ENCODE measurements at regions not wholly inside any gene's neighbourhood (a gene's known extent, or its start where the extent isn't known, plus 50 kb on each side); places are given as distances from the start of the nearest gene placed in this dataset.

- H2AK5ac ChIP-seq (ENCODE audit: low read depth, low read length), result no peak overlapping the region
- H2BK120ac ChIP-seq (ENCODE audit: low read depth, low read length), result no peak overlapping the region
- H3K14ac ChIP-seq (ENCODE audit: low read length), result no peak overlapping the region
- H3K4me2 ChIP-seq (ENCODE audit: insufficient read depth, low read length, poor library complexity, severe bottlenecking), result no peak overlapping the region
- H3K9ac ChIP-seq (ENCODE audit: low read depth, low read length, poor library complexity), result no peak overlapping the region
- no peak overlapping the region for H3K4ac ChIP-seq (ENCODE audit: low read length)
- no peak overlapping the region for H3K4me3 ChIP-seq (ENCODE audit: low read length in 2 of 2)
- H2BK15ac ChIP-seq (ENCODE audit: low read length), result no peak overlapping the region
- no peak overlapping the region for H2BK12ac ChIP-seq (ENCODE audit: low read length)
- no peak for DNase-seq (ENCODE audit: low spot score)
- H2AFZ ChIP-seq (ENCODE audit: low read length), result no peak overlapping the region
- no peaks in the 10 kb centered on the region for H3K4me1 ChIP-seq (ENCODE audit: control insufficient read depth in 2 of 2, insufficient read depth in 1 of 2, low read depth in 1 of 2, low read length in 2 of 2)
- no peak overlapping the region for H3K18ac ChIP-seq (ENCODE audit: low read length)
- no peaks in the 10 kb centered on the region for H3K79me1 ChIP-seq (ENCODE audit: low read depth, low read length)
- no peak overlapping the region for H4K91ac ChIP-seq (ENCODE audit: low read depth, low read length, poor library complexity)
- no peak overlapping the region for H4K8ac ChIP-seq (ENCODE audit: low read depth, low read length)
- no CpG with 5 or more reads among the region's 3 CpGs for WGBS, 2 donors (ENCODE audit: extremely low coverage in 2 of 2, insufficient read length in 2 of 2, insufficient replicate concordance in 1 of 2)
- no peaks in the 10 kb centered on the region for H3K9me3 ChIP-seq (replicated peaks in 1 of 2; ENCODE audit: control insufficient read depth in 2 of 2, insufficient read depth in 1 of 2, low read depth in 1 of 2, low read length in 2 of 2)
- H3K23ac ChIP-seq (ENCODE audit: low read depth, low read length, poor library complexity), result no peak overlapping the region
- H3K27me3 ChIP-seq (ENCODE audit: control insufficient read depth in 3 of 3, insufficient read depth in 3 of 3, low read depth in 1 of 3, low read length in 3 of 3), result no peaks in the 10 kb centered on the region
- no peak overlapping the region for H2BK5ac ChIP-seq (ENCODE audit: low read length)
- H3K36me3 ChIP-seq (replicated peaks in 1 of 2; ENCODE audit: control insufficient read depth in 2 of 2, insufficient read depth in 2 of 2, low read length in 2 of 2), result no peaks in the 10 kb centered on the region
- no peak overlapping the region for H3K27ac ChIP-seq (replicated peaks; ENCODE audit: low read length)
Measured at GRCh38 chr2:78115291-78115690, 593.1 kb upstream of the LRRTM4 start.

GRCh38 chr2:78118037-78118436 lies 595.9 kb upstream of the LRRTM4 start:
- no peak overlapping the region for H3K4me2 ChIP-seq (ENCODE audit: insufficient read depth, low read length, poor library complexity, severe bottlenecking)
- no peak overlapping the region for H4K91ac ChIP-seq (ENCODE audit: low read depth, low read length, poor library complexity)
- H2BK15ac ChIP-seq (ENCODE audit: low read length), result no peak overlapping the region
- H2AFZ ChIP-seq (ENCODE audit: low read length), result no peak overlapping the region
- H3K9me3 ChIP-seq (replicated peaks in 1 of 2; ENCODE audit: control insufficient read depth in 2 of 2, insufficient read depth in 1 of 2, low read depth in 1 of 2, low read length in 2 of 2), result no peaks in the 10 kb centered on the region
- no peak overlapping the region for H2BK12ac ChIP-seq (ENCODE audit: low read length)
- no peaks in the 10 kb centered on the region for H3K4me1 ChIP-seq (ENCODE audit: control insufficient read depth in 2 of 2, insufficient read depth in 1 of 2, low read depth in 1 of 2, low read length in 2 of 2)
- WGBS, 2 donors (ENCODE audit: extremely low coverage in 2 of 2, insufficient read length in 2 of 2, insufficient replicate concordance in 1 of 2), result no CpG with 5 or more reads among the region's 5 CpGs
- H2BK5ac ChIP-seq (ENCODE audit: low read length), result no peak overlapping the region
- H2AK5ac ChIP-seq (ENCODE audit: low read depth, low read length), result no peak overlapping the region
- H2BK120ac ChIP-seq (ENCODE audit: low read depth, low read length), result no peak overlapping the region
- no peaks in the 10 kb centered on the region for H3K79me1 ChIP-seq (ENCODE audit: low read depth, low read length)
- no peak overlapping the region for H3K27ac ChIP-seq (replicated peaks; ENCODE audit: low read length)
- H3K18ac ChIP-seq (ENCODE audit: low read length), result no peak overlapping the region
- H3K36me3 ChIP-seq (replicated peaks in 1 of 2; ENCODE audit: control insufficient read depth in 2 of 2, insufficient read depth in 2 of 2, low read length in 2 of 2), result no peaks in the 10 kb centered on the region
- no peak for DNase-seq (ENCODE audit: low spot score)
- H3K4ac ChIP-seq (ENCODE audit: low read length), result no peak overlapping the region
- H3K23ac ChIP-seq (ENCODE audit: low read depth, low read length, poor library complexity), result no peak overlapping the region
- H3K9ac ChIP-seq (ENCODE audit: low read depth, low read length, poor library complexity), result no peak overlapping the region
- no peak overlapping the region for H4K8ac ChIP-seq (ENCODE audit: low read depth, low read length)
- H3K14ac ChIP-seq (ENCODE audit: low read length), result no peak overlapping the region
- no peaks in the 10 kb centered on the region for H3K27me3 ChIP-seq (ENCODE audit: control insufficient read depth in 3 of 3, insufficient read depth in 3 of 3, low read depth in 1 of 3, low read length in 3 of 3)
- no peak overlapping the region for H3K4me3 ChIP-seq (ENCODE audit: low read length in 2 of 2)

GRCh38 chr2:78120275-78120674 lies 598.1 kb upstream of the LRRTM4 start:
- Histone ChIP-seq H2BK5ac (ENCODE audit: low read length) (no peak overlapping the region), H3K18ac (ENCODE audit: low read length) (no peak overlapping the region), H3K27ac (replicated peaks; ENCODE audit: low read length) (no peak overlapping the region), H3K27me3 (ENCODE audit: control insufficient read depth in 3 of 3, insufficient read depth in 3 of 3, low read depth in 1 of 3, low read length in 3 of 3) (no peaks in the 10 kb centered on the region), H2AK5ac (ENCODE audit: low read depth, low read length) (no peak overlapping the region), H3K23ac (ENCODE audit: low read depth, low read length, poor library complexity) (no peak overlapping the region), H2AFZ (ENCODE audit: low read length) (no peak overlapping the region), H3K4me2 (ENCODE audit: insufficient read depth, low read length, poor library complexity, severe bottlenecking) (no peak overlapping the region), H2BK12ac (ENCODE audit: low read length) (no peak overlapping the region), H3K14ac (ENCODE audit: low read length) (no peak overlapping the region), H3K36me3 (replicated peaks in 1 of 2; ENCODE audit: control insufficient read depth in 2 of 2, insufficient read depth in 2 of 2, low read length in 2 of 2) (no peaks in the 10 kb centered on the region), H3K9ac (ENCODE audit: low read depth, low read length, poor library complexity) (no peak overlapping the region), H3K79me1 (ENCODE audit: low read depth, low read length) (no peaks in the 10 kb centered on the region), H2BK15ac (ENCODE audit: low read length) (no peak overlapping the region), H4K91ac (ENCODE audit: low read depth, low read length, poor library complexity) (no peak overlapping the region), H3K9me3 (replicated peaks in 1 of 2; ENCODE audit: control insufficient read depth in 2 of 2, insufficient read depth in 1 of 2, low read depth in 1 of 2, low read length in 2 of 2) (no peaks in the 10 kb centered on the region), H3K4me3 (ENCODE audit: low read length in 2 of 2) (no peak overlapping the region), H4K8ac (ENCODE audit: low read depth, low read length) (no peak overlapping the region), H2BK120ac (ENCODE audit: low read depth, low read length) (no peak overlapping the region), H3K4me1 (ENCODE audit: control insufficient read depth in 2 of 2, insufficient read depth in 1 of 2, low read depth in 1 of 2, low read length in 2 of 2) (no peaks in the 10 kb centered on the region), H3K4ac (ENCODE audit: low read length) (no peak overlapping the region)
- DNase-seq (ENCODE audit: low spot score), result no peak
- WGBS, 2 donors (ENCODE audit: extremely low coverage in 2 of 2, insufficient read length in 2 of 2, insufficient replicate concordance in 1 of 2), result no CpG with 5 or more reads among the region's 2 CpGs

GRCh38 chr2:78125042-78125441 lies 602.9 kb upstream of the LRRTM4 start:
- Histone ChIP-seq H3K4me3 (ENCODE audit: low read length in 2 of 2) (no peak overlapping the region), H2BK15ac (ENCODE audit: low read length) (no peak overlapping the region), H3K9me3 (replicated peaks in 1 of 2; ENCODE audit: control insufficient read depth in 2 of 2, insufficient read depth in 1 of 2, low read depth in 1 of 2, low read length in 2 of 2) (no peaks in the 10 kb centered on the region), H2AK5ac (ENCODE audit: low read depth, low read length) (no peak overlapping the region), H4K91ac (ENCODE audit: low read depth, low read length, poor library complexity) (no peak overlapping the region), H3K14ac (ENCODE audit: low read length) (no peak overlapping the region), H3K9ac (ENCODE audit: low read depth, low read length, poor library complexity) (no peak overlapping the region), H2AFZ (ENCODE audit: low read length) (no peak overlapping the region), H2BK5ac (ENCODE audit: low read length) (no peak overlapping the region), H3K4me1 (ENCODE audit: control insufficient read depth in 2 of 2, insufficient read depth in 1 of 2, low read depth in 1 of 2, low read length in 2 of 2) (no peaks in the 10 kb centered on the region), H2BK120ac (ENCODE audit: low read depth, low read length) (no peak overlapping the region), H3K36me3 (replicated peaks in 1 of 2; ENCODE audit: control insufficient read depth in 2 of 2, insufficient read depth in 2 of 2, low read length in 2 of 2) (no peaks in the 10 kb centered on the region), H3K4ac (ENCODE audit: low read length) (no peak overlapping the region), H3K18ac (ENCODE audit: low read length) (no peak overlapping the region), H4K8ac (ENCODE audit: low read depth, low read length) (no peak overlapping the region), H3K4me2 (ENCODE audit: insufficient read depth, low read length, poor library complexity, severe bottlenecking) (no peak overlapping the region), H3K27me3 (ENCODE audit: control insufficient read depth in 3 of 3, insufficient read depth in 3 of 3, low read depth in 1 of 3, low read length in 3 of 3) (no peaks in the 10 kb centered on the region), H3K23ac (ENCODE audit: low read depth, low read length, poor library complexity) (no peak overlapping the region), H3K27ac (replicated peaks; ENCODE audit: low read length) (no peak overlapping the region), H3K79me1 (ENCODE audit: low read depth, low read length) (no peaks in the 10 kb centered on the region), H2BK12ac (ENCODE audit: low read length) (no peak overlapping the region)
- no peak for DNase-seq (ENCODE audit: low spot score)
- no CpG with 5 or more reads among the region's 3 CpGs for WGBS, 2 donors (ENCODE audit: extremely low coverage in 2 of 2, insufficient read length in 2 of 2, insufficient replicate concordance in 1 of 2)
